ENCODE measurements at regions not wholly inside any gene's neighbourhood (a gene's known extent, or its start where the extent isn't known, plus 50 kb on each side); places are given as distances from the start of the nearest gene placed in this dataset.

DNA sequence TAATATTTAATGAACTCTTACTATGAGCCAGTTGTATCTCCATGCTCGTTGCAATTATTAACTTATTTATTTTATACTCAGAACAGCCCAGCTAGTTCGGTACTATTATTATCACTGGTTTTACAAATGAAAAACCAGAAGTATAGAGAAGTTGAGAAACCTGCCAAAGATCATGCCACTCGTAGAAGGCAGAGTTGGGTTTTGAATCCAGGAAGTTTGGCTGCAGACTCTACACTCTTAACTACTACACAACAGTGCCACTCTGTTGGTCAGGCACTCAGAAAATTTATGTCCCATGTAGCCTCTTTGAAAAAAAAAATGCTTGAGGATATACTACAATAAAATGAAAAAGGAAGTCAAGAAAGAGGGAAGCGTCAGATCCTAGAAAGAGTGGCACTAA lies 71.5 kb upstream of the ARID2 start:
- Histone ChIP-seq H3K9ac (ENCODE audit: low read length) (no peak overlapping the region), H3K9me3 (replicated peaks; ENCODE audit: insufficient read depth, low read length) (no peaks in the 10 kb centered on the region), H3K9me2 (replicated peaks; ENCODE audit: insufficient read depth, low read length) (no peaks in the 10 kb centered on the region), H4K20me1 (ENCODE audit: insufficient read depth, low read length) (no peaks in the 10 kb centered on the region), H3K79me2 (ENCODE audit: low read length) (no peaks in the 10 kb centered on the region), H3F3A (ENCODE audit: insufficient read depth, low read length) (no peaks in the 10 kb centered on the region), H3K36me3 (replicated peaks; ENCODE audit: insufficient read depth, low read length) (no peaks in the 10 kb centered on the region), H2AFZ (ENCODE audit: low read length) (no peak overlapping the region), H3K27ac (ENCODE audit: low read length) (no peak overlapping the region), H3K4me1 (ENCODE audit: low read length) (no peaks in the 10 kb centered on the region), H3K4me2 (ENCODE audit: low read depth, low read length) (no peak overlapping the region), H3K4me3 (ENCODE audit: low read length) (no peak overlapping the region), H3K27me3 (replicated peaks; ENCODE audit: insufficient read depth, low read length) (no peaks in the 10 kb centered on the region)
- TF ChIP-seq EZH2 (optimal IDR thresholded peaks at IDR 0.05; ENCODE audit: low read depth, low read length) (no peak), EZH2phosphoT487 (IDR thresholded peaks at IDR 0.05; ENCODE audit: low read length) (no peak)
- TF ChIP-seq, protein P1, sequence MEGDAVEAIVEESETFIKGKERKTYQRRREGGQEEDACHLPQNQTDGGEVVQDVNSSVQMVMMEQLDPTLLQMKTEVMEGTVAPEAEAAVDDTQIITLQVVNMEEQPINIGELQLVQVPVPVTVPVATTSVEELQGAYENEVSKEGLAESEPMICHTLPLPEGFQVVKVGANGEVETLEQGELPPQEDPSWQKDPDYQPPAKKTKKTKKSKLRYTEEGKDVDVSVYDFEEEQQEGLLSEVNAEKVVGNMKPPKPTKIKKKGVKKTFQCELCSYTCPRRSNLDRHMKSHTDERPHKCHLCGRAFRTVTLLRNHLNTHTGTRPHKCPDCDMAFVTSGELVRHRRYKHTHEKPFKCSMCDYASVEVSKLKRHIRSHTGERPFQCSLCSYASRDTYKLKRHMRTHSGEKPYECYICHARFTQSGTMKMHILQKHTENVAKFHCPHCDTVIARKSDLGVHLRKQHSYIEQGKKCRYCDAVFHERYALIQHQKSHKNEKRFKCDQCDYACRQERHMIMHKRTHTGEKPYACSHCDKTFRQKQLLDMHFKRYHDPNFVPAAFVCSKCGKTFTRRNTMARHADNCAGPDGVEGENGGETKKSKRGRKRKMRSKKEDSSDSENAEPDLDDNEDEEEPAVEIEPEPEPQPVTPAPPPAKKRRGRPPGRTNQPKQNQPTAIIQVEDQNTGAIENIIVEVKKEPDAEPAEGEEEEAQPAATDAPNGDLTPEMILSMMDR (IDR thresholded peaks at IDR 0.05; ENCODE audit: low read length) = no peak
- no peak for DNase-seq

DNA sequence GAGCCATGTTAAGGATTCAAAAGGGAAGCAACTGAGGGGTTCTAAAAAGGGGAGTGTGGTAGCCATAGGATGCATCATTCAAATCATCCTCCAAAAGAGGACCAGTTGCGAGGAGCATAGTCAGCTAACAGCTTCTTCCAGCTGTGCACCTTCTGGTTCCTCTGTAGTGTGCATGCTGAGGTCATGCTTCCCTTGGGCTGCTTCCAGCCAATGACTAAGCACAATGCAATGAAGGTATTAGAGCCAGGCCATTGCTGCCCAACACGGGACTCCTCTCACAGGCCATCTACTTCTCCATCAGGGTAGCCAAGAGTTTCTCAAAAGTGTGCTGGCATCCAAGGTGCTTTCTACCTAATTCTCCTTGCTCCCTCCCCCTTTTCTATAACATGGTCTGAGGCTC lies 69.2 kb upstream of the ARID2 start:
- Histone ChIP-seq H3F3A (ENCODE audit: insufficient read depth, low read length) (no peaks in the 10 kb centered on the region), H3K4me3 (ENCODE audit: low read length) (no peak overlapping the region), H3K4me1 (ENCODE audit: low read length) (no peaks in the 10 kb centered on the region), H3K9ac (ENCODE audit: low read length) (no peak overlapping the region), H3K4me2 (ENCODE audit: low read depth, low read length) (no peak overlapping the region), H3K27me3 (replicated peaks; ENCODE audit: insufficient read depth, low read length) (no peaks in the 10 kb centered on the region; the same call in 1 of the 2 replicates), H2AFZ (ENCODE audit: low read length) (no peak overlapping the region), H3K9me3 (replicated peaks; ENCODE audit: insufficient read depth, low read length) (no peaks in the 10 kb centered on the region), H3K27ac (ENCODE audit: low read length) (no peak overlapping the region), H4K20me1 (ENCODE audit: insufficient read depth, low read length) (no peaks in the 10 kb centered on the region), H3K9me2 (replicated peaks; ENCODE audit: insufficient read depth, low read length) (no peaks in the 10 kb centered on the region), H3K79me2 (ENCODE audit: low read length) (no peaks in the 10 kb centered on the region), H3K36me3 (replicated peaks; ENCODE audit: insufficient read depth, low read length) (no peaks in the 10 kb centered on the region)
- TF ChIP-seq EZH2phosphoT487 (IDR thresholded peaks at IDR 0.05; ENCODE audit: low read length) = no peak
- no peak for TF ChIP-seq EZH2 (optimal IDR thresholded peaks at IDR 0.05; ENCODE audit: low read depth, low read length)
- TF ChIP-seq, protein P1 (IDR thresholded peaks at IDR 0.05; ENCODE audit: low read length) = no peak
- DNase-seq = no peak

DNA sequence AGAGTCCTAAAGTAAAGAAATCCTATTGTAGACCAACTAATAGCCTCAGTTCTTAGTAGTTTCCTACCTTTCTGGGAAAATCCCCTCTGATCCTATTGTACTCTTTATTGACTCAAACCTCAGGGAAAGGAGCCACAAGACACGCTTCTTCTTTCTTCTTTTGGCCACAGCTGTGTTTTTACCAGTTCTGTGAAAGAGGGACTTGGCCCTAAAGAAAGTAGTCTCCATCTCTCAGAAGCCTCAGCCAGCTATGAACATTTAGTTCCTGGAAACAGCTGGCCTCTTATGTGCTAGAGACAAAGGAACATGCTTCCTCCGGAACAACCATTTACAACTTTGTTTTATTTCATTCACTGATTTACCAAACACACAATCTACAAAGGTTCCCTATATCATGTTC lies 66.1 kb upstream of the ARID2 start:
- no peaks in the 10 kb centered on the region for H4K20me1 ChIP-seq (ENCODE audit: insufficient read depth, low read length)
- no peak overlapping the region for H3K27ac ChIP-seq (ENCODE audit: low read length)
- peaks cover 24% of the 10 kb centered on the region for H3K27me3 ChIP-seq (replicated peaks; ENCODE audit: insufficient read depth, low read length)
- DNase-seq = no peak
- no peak overlapping the region for H3K4me3 ChIP-seq (ENCODE audit: low read length)
- TF ChIP-seq EZH2 (optimal IDR thresholded peaks at IDR 0.05; ENCODE audit: low read depth, low read length) (no peak), EZH2phosphoT487 (IDR thresholded peaks at IDR 0.05; ENCODE audit: low read length) (no peak)
- TF ChIP-seq, protein P1 (IDR thresholded peaks at IDR 0.05; ENCODE audit: low read length) = no peak
- H3F3A ChIP-seq (ENCODE audit: insufficient read depth, low read length) = peaks cover under 1% of the 10 kb centered on the region; the same call in 1 of the 2 replicates
- H3K9me3 ChIP-seq (replicated peaks; ENCODE audit: insufficient read depth, low read length) = no peaks in the 10 kb centered on the region
- no peak overlapping the region for H3K9ac ChIP-seq (ENCODE audit: low read length)
- no peak overlapping the region for H2AFZ ChIP-seq (ENCODE audit: low read length)
- H3K36me3 ChIP-seq (replicated peaks; ENCODE audit: insufficient read depth, low read length) = no peaks in the 10 kb centered on the region
- no peaks in the 10 kb centered on the region for H3K79me2 ChIP-seq (ENCODE audit: low read length)
- H3K4me1 ChIP-seq (ENCODE audit: low read length) = peaks cover 3% of the 10 kb centered on the region
- H3K9me2 ChIP-seq (replicated peaks; ENCODE audit: insufficient read depth, low read length) = no peaks in the 10 kb centered on the region
- no peak overlapping the region for H3K4me2 ChIP-seq (ENCODE audit: low read depth, low read length)

Data from MM.1S (cell line).